Muscle of leg (tissue), 3 donors: ENCODE measurements at regions not wholly inside any gene's neighbourhood (a gene's known extent, or its start where the extent isn't known, plus 50 kb on each side); places are given as distances from the start of the nearest gene placed in this dataset.
"Not testable (repeated sequence)": the region's sequence is repeated elsewhere in the genome, so short reads cannot be mapped to it uniquely, and the experiment has no call there.

Experiments used
- DNase-seq: peaks from one replicate; pipeline ENCODE4 v3.0.0; 2013
- H3K27ac ChIP-seq: one replicate; pipeline ENCODE4 v1.5.1; 2013; ENCODE audit warnings: mild to moderate bottlenecking, low read length, control low read depth
- H3K27me3 ChIP-seq: one replicate; pipeline ENCODE4 v1.6.1; 2013; ENCODE audit warnings: low read length; ENCODE audit not compliant: control insufficient read depth, insufficient read depth
- H3K36me3 ChIP-seq: one replicate; pipeline ENCODE4 v1.6.1; 2013; ENCODE audit warnings: low read length; ENCODE audit not compliant: control insufficient read depth, insufficient read depth
- H3K4me1 ChIP-seq: one replicate; pipeline ENCODE4 v1.6.1; 2013; ENCODE audit warnings: low read length; ENCODE audit not compliant: control insufficient read depth, insufficient read depth
- H3K4me3 ChIP-seq: one replicate; pipeline ENCODE4 v1.5.1; 2013; ENCODE audit warnings: low read length, control low read depth
- H3K9me3 ChIP-seq: replicated peaks from 2 replicates; pipeline ENCODE4 v1.6.1; 2013; ENCODE audit warnings: low read depth, low read length; ENCODE audit not compliant: control insufficient read depth
- WGBS: methylation state at CpG from one replicate; pipeline ENCODE4 v1.1.5; 2013; ENCODE audit warnings: missing lambda C conversion rate; ENCODE audit not compliant: insufficient coverage; 5-methylcytosine and 5-hydroxymethylcytosine counted together

DNA sequence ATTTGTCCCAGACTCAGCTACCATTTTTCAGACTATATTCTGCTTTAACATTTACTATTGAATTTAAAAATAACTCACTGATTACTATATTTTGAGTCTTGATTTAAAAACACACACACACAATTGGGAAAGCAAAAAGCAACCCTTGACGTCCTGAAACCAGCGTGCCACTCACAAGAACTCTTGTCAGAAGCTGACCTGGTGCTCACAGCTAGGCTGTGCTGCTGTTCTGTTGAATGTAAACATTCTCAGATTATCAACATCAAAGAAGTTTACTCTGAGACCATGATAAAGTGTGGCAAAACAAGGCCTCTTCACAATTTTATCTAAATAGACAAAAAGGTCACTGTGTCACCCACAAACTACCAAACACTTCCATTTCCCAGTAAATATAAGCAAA, 62.6 kb upstream of the CACNA2D1 start:
- no peak overlapping the region for H3K27ac ChIP-seq
- H3K9me3 ChIP-seq: no peaks in the 10 kb centered on the region
- no peaks in the 10 kb centered on the region for H3K4me1 ChIP-seq
- DNase-seq: no peak
- 40% methylated on average over 1 of the region's 2 CpGs for WGBS
- no peak overlapping the region for H3K4me3 ChIP-seq
- no peaks in the 10 kb centered on the region for H3K27me3 ChIP-seq
- no peaks in the 10 kb centered on the region for H3K36me3 ChIP-seq

- WGBS: no CpG with 5 or more reads among the region's 4 CpGs
Observed at GRCh38 chr7:82501346-82501745, 57.8 kb upstream of the CACNA2D1 start.

GRCh38 chr7:82499546-82499945, 56.0 kb upstream of the CACNA2D1 start:
- not testable (repeated sequence) for H3K36me3 ChIP-seq, DNase-seq, H3K4me1 ChIP-seq, H3K27me3 ChIP-seq, H3K4me3 ChIP-seq, H3K9me3 ChIP-seq, H3K27ac ChIP-seq
- 97% methylated on average over 17 of the region's 21 CpGs for WGBS

More at GRCh38 chr7:82501346-82501745, 57.8 kb upstream of the CACNA2D1 start:
- DNase-seq: no peak
- Histone ChIP-seq H3K27ac (no peak overlapping the region), H3K27me3 (no peaks in the 10 kb centered on the region), H3K4me3 (no peak overlapping the region), H3K9me3 (no peaks in the 10 kb centered on the region), H3K4me1 (no peaks in the 10 kb centered on the region), H3K36me3 (no peaks in the 10 kb centered on the region)

DNA sequence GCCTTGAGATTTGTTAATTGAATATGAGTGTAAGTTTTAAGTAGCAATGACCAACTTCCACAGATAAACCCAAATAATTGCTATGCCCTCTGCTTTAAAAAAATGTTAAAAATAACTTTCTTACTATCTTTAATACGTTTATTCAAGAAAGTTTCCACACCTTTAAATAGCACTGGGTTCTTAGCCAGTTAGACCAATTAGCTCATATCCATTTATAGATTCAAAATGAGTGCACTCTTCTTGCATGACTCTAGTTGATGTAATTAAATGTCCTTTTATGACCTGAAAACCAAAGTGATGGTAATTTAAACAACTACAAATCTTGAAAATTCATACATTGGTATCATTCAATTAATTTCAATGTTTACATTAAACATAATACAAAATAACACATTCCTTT, 50.8 kb upstream of the CACNA2D1 start:
- no peaks in the 10 kb centered on the region for H3K4me1 ChIP-seq
- no peak for DNase-seq
- H3K27me3 ChIP-seq: no peaks in the 10 kb centered on the region
- no peaks in the 10 kb centered on the region for H3K36me3 ChIP-seq
- WGBS: no CpG with 5 or more reads among the region's 1 CpG
- no peaks in the 10 kb centered on the region for H3K9me3 ChIP-seq
- H3K4me3 ChIP-seq: no peak overlapping the region
- H3K27ac ChIP-seq: no peak overlapping the region
